NK-92 (cell line): ENCODE measurements at regions not wholly inside any gene's neighbourhood (a gene's known extent, or its start where the extent isn't known, plus 50 kb on each side); places are given as distances from the start of the nearest gene placed in this dataset.

ENCODE experiments used
- DNase-seq: peaks from one replicate; lab custom pipeline; 2025; ENCODE audit not compliant: unreplicated experiment; lab: John Stamatoyannopoulos, UW

- DNase-seq, result no peak
These were observed 180.0 kb downstream of the TBXT start for GRCh38 chr6:165987483-165988301.

DNA sequence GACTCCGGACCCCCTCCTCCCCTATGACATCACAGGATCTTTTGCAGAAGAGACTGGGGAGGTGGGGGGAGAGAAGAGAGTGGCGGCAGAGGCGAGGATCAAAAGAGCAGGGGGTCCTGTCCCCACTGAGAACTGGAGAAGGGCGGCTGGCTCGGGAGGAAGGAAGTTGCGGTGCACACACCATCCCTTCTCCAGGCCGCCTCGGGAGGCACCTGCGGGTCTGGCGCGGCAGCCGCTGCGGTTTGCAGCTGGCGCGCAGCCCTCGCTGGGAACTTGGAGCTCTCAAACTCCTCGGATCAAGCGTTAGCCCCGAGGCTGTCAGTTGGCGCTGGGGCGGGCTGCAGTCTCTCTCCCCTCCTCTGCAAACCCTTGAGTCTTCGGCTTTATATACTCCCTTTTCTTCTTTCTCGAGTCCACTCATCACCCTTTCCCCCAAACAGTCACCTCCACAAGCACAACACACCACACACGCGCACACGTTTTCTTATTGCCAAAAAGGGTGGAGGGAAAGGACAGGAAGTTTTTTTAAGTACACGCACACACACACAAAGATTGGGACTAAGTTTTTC lies 180.7 kb downstream of the TBXT start:
- no peak for DNase-seq

DNA sequence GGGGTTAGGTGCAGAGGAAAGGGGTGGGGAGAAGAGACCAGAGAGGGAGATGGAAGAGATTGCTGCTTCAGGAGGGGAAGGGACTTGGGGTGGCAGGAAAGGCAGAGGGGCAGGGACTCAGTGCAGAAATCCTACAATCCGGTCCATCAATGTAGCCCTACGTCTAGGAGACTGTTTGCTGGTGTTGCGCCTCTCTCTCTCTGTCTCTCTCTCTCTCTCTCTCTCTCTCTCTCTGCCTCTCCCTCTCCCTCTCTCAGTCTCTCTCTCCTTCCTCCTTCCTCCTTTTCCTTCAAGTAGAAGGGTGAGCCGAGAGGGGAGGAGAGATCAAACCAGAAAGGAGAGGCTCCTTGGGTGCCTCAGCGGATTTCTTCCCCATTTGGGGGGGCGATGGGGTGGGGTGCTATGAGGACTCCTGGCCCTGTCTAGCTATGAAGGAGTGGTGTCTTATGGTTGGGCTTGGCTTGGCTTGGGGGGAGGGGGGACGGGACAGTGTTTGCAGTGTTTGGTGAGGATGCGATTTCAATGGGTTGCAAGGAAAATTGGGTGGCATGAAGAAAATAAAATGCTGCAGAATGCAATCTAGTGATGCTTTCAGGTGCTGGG lies 181.2 kb downstream of the TBXT start:
- DNase-seq, result no peak

DNA sequence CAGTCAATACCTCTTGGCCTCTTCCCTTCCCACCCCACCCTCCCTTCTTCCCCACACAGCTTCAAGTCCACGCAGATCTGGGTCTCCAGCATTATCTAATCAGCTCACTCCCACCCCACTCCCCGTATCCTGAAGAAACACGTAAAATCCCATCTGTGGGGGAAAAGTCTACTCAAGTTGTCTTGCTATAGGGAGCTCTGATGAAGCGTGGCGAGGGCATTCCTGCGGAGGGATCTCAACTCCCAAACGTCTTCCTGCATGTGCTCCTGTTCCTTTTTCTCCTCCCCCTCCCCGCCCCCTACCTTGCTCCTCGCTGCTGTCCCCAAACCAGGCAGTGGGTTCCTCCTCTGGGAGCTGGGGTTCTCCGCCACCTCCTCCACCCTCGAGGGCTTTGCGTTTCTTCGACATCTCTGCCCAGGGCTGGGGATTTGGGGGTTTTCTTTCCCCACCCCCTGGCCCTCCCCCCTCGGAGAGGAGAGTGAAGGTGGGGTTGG lies 181.8 kb downstream of the TBXT start:
- no peak for DNase-seq

GRCh38 chr6:165985281-165985805 lies 182.3 kb downstream of the TBXT start:
- no peak for DNase-seq

DNA sequence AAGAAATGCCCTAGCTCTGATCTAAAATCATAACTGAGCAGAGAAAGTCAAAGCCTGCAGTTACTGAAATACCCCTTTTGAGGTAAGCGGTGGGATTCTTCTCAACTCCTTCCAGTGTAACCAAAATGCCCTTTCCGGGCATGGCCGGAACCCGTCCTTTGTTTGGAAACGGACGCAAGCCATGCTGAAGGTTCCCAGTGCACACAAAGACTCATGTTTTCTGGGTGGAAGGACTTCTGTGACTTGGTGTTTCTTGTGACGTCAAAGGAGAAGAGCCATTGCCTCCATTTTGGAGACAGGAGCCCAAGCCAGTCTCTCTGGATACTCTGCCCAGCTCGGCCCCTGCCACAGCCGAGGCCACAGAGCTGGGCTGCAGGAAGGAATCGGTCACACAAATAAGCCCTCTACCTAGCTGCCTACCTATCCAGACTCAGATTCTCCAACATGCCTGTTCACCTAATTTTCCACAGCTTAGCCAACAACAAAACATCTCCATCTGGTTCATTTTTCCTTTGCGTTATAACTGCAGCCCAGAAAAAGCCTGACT lies 182.8 kb downstream of the TBXT start:
- no peak for DNase-seq

DNA sequence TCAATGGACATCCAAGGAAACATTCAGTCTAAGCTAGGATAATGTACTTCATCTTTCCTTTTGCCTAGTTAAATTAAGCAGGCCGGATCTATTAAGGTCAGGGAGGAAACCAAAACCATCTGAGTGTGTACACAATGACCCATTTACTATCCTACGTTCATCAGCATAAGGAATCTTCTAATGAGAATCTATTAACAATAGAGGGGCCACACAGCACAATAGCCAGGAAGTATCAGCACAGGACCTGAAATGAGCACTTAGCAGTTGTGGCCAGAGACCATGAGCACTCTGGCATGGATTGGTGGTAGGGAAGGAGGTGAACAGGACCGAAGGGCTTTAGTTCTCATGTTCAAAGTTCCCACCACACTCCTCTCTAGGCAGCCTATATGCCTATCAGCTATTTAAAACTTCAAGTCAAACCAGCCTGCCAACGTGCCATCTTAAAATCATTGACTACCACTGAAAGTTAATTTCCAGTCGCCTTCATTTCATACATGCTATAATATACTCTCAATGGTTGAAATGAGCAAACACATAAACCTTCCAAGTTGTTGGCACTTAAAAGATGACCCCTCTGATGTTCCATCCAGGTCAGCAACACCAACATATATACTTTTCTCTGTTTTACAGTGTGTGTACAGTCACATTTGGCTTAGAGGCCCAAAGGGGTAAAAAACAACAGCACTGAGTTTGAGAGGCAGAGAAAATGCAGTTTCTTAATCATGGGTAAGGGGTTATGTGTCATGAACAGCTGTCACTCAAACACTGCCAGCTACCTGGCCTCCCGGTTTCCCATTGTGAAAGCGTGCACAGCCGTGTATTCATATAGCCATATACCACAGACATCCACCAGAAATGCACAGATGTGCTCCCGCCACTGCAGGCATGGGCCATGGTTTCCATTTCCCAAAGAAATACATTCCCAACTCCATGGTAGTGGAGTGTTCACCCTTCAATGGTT lies 184.3 kb downstream of the TBXT start:
- no peak for DNase-seq

DNA sequence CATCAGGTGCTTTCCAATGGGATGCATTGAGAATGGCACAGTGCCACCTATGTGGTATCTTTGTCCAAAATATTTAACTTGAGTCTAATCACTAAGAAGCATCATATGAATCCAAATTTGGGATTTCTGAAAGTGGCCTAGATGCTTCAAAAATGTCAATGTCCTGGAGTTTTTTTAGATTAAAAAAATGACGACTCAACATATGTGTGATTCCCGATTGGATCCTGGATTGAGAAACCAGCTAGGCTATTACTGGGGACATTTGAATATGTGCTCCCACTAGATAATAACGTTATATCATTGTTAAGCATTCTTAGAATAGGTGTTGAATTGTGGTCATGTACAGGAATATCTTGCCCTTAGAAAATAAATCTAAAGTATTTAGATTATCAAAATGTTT lies 189.2 kb downstream of the TBXT start:
- no peak for DNase-seq

- no peak for DNase-seq
These were observed 191.0 kb downstream of the TBXT start for GRCh38 chr6:165976684-165977083.

DNA sequence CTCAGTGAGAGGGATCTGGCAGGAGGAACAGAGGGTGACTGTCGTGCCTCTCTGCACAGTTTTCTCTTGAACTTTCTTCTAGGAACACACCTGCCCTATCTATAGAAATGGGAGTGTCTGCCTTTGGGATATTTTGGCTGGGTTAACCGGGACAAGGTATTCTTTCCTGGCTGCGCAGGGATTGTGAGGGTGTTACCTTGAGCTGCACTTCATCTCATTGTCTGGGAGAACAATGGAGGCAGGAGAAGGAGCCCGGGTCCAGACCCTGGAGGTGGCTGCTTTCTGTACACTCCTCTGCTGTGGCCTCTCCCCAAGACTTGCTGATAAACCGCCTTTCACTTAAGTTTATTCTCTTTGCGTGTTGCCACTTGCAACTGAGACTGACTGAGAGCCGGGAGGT lies 192.8 kb downstream of the TBXT start:
- no peak for DNase-seq

- no peak for DNase-seq
These were observed 194.2 kb downstream of the TBXT start for GRCh38 chr6:165973473-165973872.

- no peak for DNase-seq
These were observed 195.4 kb downstream of the TBXT start for GRCh38 chr6:165972139-165972802.

- DNase-seq, result no peak
These were observed 196.4 kb downstream of the TBXT start for GRCh38 chr6:165971202-165971601.

- no peak for DNase-seq
These were observed 197.7 kb downstream of the TBXT start for GRCh38 chr6:165970001-165970400.

DNA sequence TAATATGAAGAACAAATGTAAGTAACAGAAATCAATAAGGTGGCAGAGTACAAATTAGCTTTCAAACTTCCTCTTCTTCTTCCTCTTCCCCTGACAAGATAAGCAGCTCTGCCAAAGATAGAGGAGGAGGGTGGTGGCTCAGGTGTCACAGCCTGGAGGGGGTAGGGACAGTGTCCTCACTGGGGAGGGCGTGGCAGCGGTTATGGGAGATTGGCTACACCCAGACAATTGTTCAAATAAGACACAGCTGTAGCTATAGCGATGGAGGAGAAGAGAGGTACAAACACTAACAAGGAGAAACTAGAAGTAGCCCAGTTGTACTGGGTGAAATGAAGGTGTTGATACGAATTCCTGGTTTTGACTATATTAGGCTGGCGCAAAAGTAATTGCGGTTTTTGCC lies 198.5 kb downstream of the TBXT start:
- DNase-seq, result no peak

- DNase-seq, result no peak
These were observed 199.2 kb downstream of the TBXT start for GRCh38 chr6:165968408-165968807.

DNA sequence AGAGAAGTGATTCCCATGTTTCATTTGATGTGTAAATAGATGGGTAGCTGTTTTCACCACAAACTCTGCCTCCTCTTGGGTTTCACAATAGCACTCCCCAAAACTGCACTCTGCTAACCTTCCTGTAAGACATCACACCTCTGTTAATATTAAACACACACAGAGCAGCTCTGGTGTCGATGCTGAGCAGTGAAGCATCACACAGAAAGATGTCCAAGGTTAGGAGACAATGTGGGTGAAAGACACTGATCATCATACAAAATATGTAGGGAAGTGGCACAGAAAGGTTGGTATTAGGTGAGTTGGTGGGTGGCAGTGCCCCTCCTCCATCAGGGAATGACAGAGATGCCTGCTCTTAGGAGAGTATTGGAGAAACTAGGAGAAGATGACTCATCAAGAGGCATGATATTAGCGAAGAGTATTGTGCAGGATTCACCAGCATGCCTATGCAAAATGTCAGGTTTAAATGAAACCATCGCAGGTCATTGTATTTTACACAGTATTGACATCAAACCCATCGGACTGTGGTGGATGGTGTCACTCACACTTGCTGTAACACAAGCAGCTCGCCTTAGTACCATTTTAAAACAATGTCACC lies 199.7 kb downstream of the TBXT start:
- no peak for DNase-seq

DNA sequence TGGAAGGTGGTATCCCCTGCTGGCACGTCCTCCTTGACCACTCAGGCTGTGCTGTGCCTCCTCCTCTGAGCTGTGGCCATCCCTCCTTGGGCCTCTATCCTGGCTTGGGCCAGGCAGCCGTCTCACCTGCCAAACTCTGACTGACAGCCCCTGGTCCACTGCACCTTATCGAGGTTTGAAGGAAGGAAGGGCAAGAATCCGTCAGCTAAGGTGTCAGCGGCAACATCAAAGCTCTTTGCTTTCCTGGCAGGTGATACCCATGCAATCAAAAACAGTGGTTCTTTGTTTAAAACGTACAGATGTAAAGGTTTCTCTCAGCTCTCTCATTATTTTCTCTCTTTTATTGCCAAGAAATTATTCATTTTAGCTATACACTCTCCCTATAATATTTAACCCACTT lies 203.9 kb downstream of the TBXT start:
- DNase-seq, result no peak

- no peak for DNase-seq
These were observed 205.3 kb downstream of the TBXT start for GRCh38 chr6:165962366-165962765.

DNA sequence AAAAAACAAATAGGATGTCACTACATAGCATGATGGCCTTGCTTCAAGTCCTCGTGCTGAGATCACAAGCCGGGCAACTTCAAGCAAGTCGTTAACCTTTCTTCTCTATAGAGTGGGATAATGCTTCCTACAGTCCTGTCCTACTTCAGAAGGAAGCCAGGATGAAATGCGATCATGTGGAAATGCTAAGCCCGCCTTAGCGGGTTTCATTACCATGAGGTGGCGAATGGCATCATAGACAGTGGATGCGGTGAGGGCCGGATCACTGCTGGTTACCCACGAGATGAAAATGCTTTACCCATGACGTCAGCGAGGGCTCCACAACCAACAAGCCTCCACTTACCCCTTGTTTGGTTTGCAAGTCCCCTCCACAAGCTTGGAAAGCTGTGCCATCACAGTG lies 206.4 kb downstream of the TBXT start:
- no peak for DNase-seq
